GM12878 (cell line): ENCODE measurements at regions not wholly inside any gene's neighbourhood (a gene's known extent, or its start where the extent isn't known, plus 50 kb on each side); places are given as distances from the start of the nearest gene placed in this dataset.

Source experiments
- ATAC-seq: fragments of 200-7000 bp; cut with Tn5 transposase; 3 replicates; pipeline ENCODE4 v1.9.1; 2020; ENCODE audit warnings: mild to moderate bottlenecking, moderate library complexity
- BruUV-seq: library from RNA; stranded (reverse); fragments of 400-500 nt; replicated peaks from 2 replicates; lab custom pipeline; 2021; lab: Mats Ljungman, UMichigan
- CTCF ChIA-PET: fragments of 300-600 bp; sonication (Branson Sonifier 250); formaldehyde crosslinking; extraction: SDS; loops from one replicate; lab custom pipeline; 2021; ENCODE audit warnings: inconsistent platforms; lab: Yijun Ruan, JAX
- POLR2A ChIA-PET: fragments of 350-600 bp; formaldehyde crosslinking; extraction: SDS; loops from one replicate; lab custom pipeline; 2021; ENCODE audit warnings: inconsistent platforms; lab: Charles Lee
- RAD21 ChIA-PET: fragments of 300-600 bp; sonication (Branson Sonifier 250); formaldehyde crosslinking; loops from one replicate; lab custom pipeline; 2023; ENCODE audit warnings: antibody characterized with exemption; ENCODE audit not compliant: unreplicated experiment; lab: Charles Lee
- SMC1A ChIA-PET: fragments of 300-600 bp; sonication (Branson Sonifier 250); formaldehyde crosslinking; loops from one replicate; lab custom pipeline; 2023; ENCODE audit not compliant: unreplicated experiment, uncharacterized antibody; lab: Charles Lee
- DNase-seq: peaks from one replicate; pipeline ENCODE4 v3.0.0-alpha.2; 2011; ENCODE audit warnings: low read depth, low spot score
- FAIRE-seq: peaks from 3 replicates; lab custom pipeline; 2011; peaks lifted over from hg19 to GRCh38; lab: Jason Lieb, UNC
- H2AFZ ChIP-seq: 2 replicates; pipeline ENCODE4 v1.6.0; 2011; ENCODE audit warnings: low read depth, low read length, control low read depth; ENCODE audit not compliant: control insufficient read depth
- H3K27ac ChIP-seq: 2 replicates; pipeline ENCODE4 v1.5.1; 2011; ENCODE audit warnings: control low read depth; ENCODE audit not compliant: control insufficient read depth, insufficient read depth
- H3K27me3 ChIP-seq, 2 experiments: replicated peaks in 1 of 2; 2 replicates each; pipeline versions ENCODE4 v1.6.0 to v1.6.1; 2011; ENCODE audit warnings: low read length in 1 of 2; ENCODE audit not compliant: control insufficient read depth in 2 of 2, insufficient read depth in 2 of 2
- H3K36me3 ChIP-seq, 2 experiments: 2 replicates each; pipeline ENCODE4 v1.5.1; 2011; ENCODE audit warnings: low read length in 1 of 2; ENCODE audit not compliant: control insufficient read depth in 2 of 2, insufficient read depth in 2 of 2
- H3K4me1 ChIP-seq: 2 replicates; pipeline ENCODE4 v1.6.1; 2011; ENCODE audit warnings: mild to moderate bottlenecking, low read length, moderate library complexity, mixed read lengths; ENCODE audit not compliant: control insufficient read depth, insufficient read depth
- H3K4me2 ChIP-seq: 2 replicates; pipeline ENCODE4 v1.6.0; 2011; ENCODE audit warnings: control low read depth; ENCODE audit not compliant: control insufficient read depth, insufficient read depth
- H3K4me3 ChIP-seq: fragments of 200-600 bp; sonication (generic); 2 replicates; pipeline ENCODE4 v1.5.1; 2016
- H3K79me2 ChIP-seq: 2 replicates; pipeline ENCODE4 v1.6.0; 2011; ENCODE audit warnings: low read length; ENCODE audit not compliant: control insufficient read depth, insufficient read depth
- H3K9ac ChIP-seq: 2 replicates; pipeline ENCODE4 v1.8.0; 2011; ENCODE audit warnings: low read length, control low read depth, mixed read lengths; ENCODE audit not compliant: control insufficient read depth, insufficient read depth
- H3K9me3 ChIP-seq: replicated peaks from 3 replicates; pipeline ENCODE4 v1.5.1; 2011; ENCODE audit warnings: mild to moderate bottlenecking, low read length; ENCODE audit not compliant: control insufficient read depth, insufficient read depth
- H4K20me1 ChIP-seq: 2 replicates; pipeline ENCODE4 v1.6.0; 2011; ENCODE audit not compliant: control insufficient read depth, insufficient read depth
- BHLHE40 ChIP-seq, 2 experiments: fragments of 450-650 bp in 1 of 2; IDR thresholded peaks; 2 replicates each; pipeline ENCODE4 v1.6.1; 2011 to 2017; ENCODE audit warnings: low read depth in 2 of 2, borderline replicate concordance in 1 of 2, improper control_type of control experiment in 1 of 2, low read length in 1 of 2, mild to moderate bottlenecking in 1 of 2
- BRCA1 ChIP-seq: IDR thresholded peaks from 2 replicates; pipeline ENCODE4 v1.6.1; 2011; ENCODE audit warnings: low read depth, low read length, improper control_type of control experiment
- FOS ChIP-seq: IDR thresholded peaks from 3 replicates; pipeline ENCODE4 v1.6.1; 2011; ENCODE audit warnings: borderline replicate concordance; ENCODE audit not compliant: insufficient read length; ENCODE audit errors: extremely low read depth
- FOXM1 ChIP-seq: IDR thresholded peaks from 2 replicates; pipeline ENCODE4 v1.6.1; 2012; ENCODE audit warnings: low read depth, mild to moderate bottlenecking, inconsistent platforms, low read length, moderate library complexity
- GABPA ChIP-seq: IDR thresholded peaks from 2 replicates; pipeline ENCODE4 v1.6.1; 2014; ENCODE audit warnings: antibody characterized with exemption, low read depth, mild to moderate bottlenecking, inconsistent platforms
- HDAC2 ChIP-seq: fragments of 200-600 bp; sonication (generic); IDR thresholded peaks from 2 replicates; pipeline ENCODE4 v1.6.1; 2017
- NKRF ChIP-seq: fragments of 450-650 bp; conservative IDR thresholded peaks from 2 replicates; pipeline ENCODE4 v1.6.1; 2017; ENCODE audit warnings: mild to moderate bottlenecking, moderate library complexity
- TCF7 ChIP-seq: IDR thresholded peaks from 2 replicates; pipeline ENCODE4 v1.6.1; 2014; ENCODE audit warnings: antibody characterized with exemption, borderline replicate concordance
- YY1 ChIP-seq: IDR thresholded peaks from 2 replicates; pipeline ENCODE4 v1.6.1; 2011; ENCODE audit warnings: low read depth, mild to moderate bottlenecking, low read length
- ZNF592 ChIP-seq: fragments of 450-650 bp; IDR thresholded peaks from 2 replicates; pipeline ENCODE4 v1.6.1; 2017; ENCODE audit warnings: mild to moderate bottlenecking, moderate library complexity
- WGBS: methylation state at CpG from one replicate; pipeline ENCODE4 v1.1.6; 2016; ENCODE audit warnings: low lambda C conversion rate; ENCODE audit not compliant: insufficient replicate concordance, insufficient coverage; ENCODE audit errors: missing lambda C conversion rate; 5-methylcytosine and 5-hydroxymethylcytosine counted together
- in situ Hi-C: fragments of 300-500 bp; cut with MboI; formaldehyde crosslinking; loops from 9 replicates; pipeline ENCODE4 v1.14.3; 2018; ENCODE audit warnings: mixed read lengths
- intact Hi-C: fragments of 100-400 bp; cut with micrococcal nuclease; formaldehyde crosslinking; loops from one replicate; pipeline ENCODE4 v1.14.2; 2022; ENCODE audit not compliant: unreplicated experiment
- TF ChIP-seq, protein P1 (sequence below): IDR thresholded peaks from 2 replicates; pipeline ENCODE4 v1.6.1; 2012; ENCODE audit warnings: low read length, inconsistent platforms
- TF ChIP-seq, protein P2 (sequence below): IDR thresholded peaks from 2 replicates; pipeline ENCODE4 v1.6.1; 2012; ENCODE audit warnings: low read depth, low read length, improper control_type of control experiment

DNA sequence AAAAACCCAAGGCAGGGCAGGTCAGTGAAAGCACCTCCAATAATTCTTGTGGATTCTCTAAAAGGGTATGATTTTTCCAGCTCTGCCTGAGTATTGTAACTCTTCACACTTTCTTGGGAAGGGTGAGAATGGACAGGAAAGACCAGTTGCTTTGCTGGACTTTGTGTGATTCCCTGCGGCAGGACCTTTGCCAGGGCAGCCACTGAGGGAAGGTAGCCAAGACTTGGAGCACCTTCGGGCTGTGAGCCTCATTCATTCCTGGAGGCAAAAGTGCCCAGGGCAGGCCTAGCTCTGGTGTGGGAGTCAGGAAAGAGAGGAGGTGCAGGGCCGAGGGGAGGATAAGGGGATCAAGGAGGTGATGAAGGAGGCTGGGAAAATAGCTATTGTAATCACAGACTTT, 80.2 kb downstream of the VCPKMT start (continued):
- TF ChIP-seq NKRF = no peak
- TF ChIP-seq HDAC2 = no peak
- no peak for TF ChIP-seq BRCA1
- TF ChIP-seq ZNF592 = no peak

- Histone ChIP-seq H2AFZ (no peak overlapping the region), H4K20me1 (no peaks in the 10 kb centered on the region), H3K36me3 (no peaks in the 10 kb centered on the region), H3K27me3 (no peaks in the 10 kb centered on the region), H3K4me3 (no peak overlapping the region), H3K4me1 (peaks cover 48% of the 10 kb centered on the region), H3K4me2 (no peak overlapping the region), H3K9me3 (no peaks in the 10 kb centered on the region; the same call in 1 of the 3 replicates), H3K9ac (no peak overlapping the region), H3K79me2 (no peaks in the 10 kb centered on the region; the same call in 1 of the 2 replicates), H3K27ac (peak overlapping the region; percentile 96; the same call in 1 of the 2 replicates)
- intact Hi-C loops = no loop called here
- ChIA-PET SMC1A (interaction anchor here (0.6 to 6.0 kb wide), 13 partner anchors 9 to 173 kb away, joined by 3 to 96 read pairs (median 10); no protein-coding TSS in a partner anchor), POLR2A (interaction anchor here (0.6 to 5.8 kb wide), 10 partner anchors 8 to 174 kb away, joined by 3 to 62 read pairs (median 4); no protein-coding TSS in a partner anchor), RAD21 (interaction anchor here (0.8 to 7.2 kb wide), 9 partner anchors 25 to 168 kb away, joined by 3 to 110 read pairs (median 4); no protein-coding TSS in a partner anchor), CTCF (interaction anchor here (0.6 to 6.0 kb wide), 13 partner anchors 10 to 184 kb away, joined by 3 to 68 read pairs (median 9); partner anchors contain the start of gene NEMF)
- in situ Hi-C loops = no loop called here
- ATAC-seq (no peak), FAIRE-seq (no peak), DNase-seq (no peak)
- BruUV-seq = no TSS peak
- 95% methylated on average over 4 of the region's 4 CpGs for WGBS
- TF ChIP-seq BHLHE40 (IDR thresholded peaks at IDR 0.05; ENCODE audit: borderline replicate concordance in 1 of 2, low read depth in 2 of 2, low read length in 1 of 2) (no peak), GABPA (no peak), FOXM1 (no peak), TCF7 (no peak), BRCA1 (no peak), FOS (no peak), HDAC2 (no peak), YY1 (no peak)
- TF ChIP-seq, protein P1, sequence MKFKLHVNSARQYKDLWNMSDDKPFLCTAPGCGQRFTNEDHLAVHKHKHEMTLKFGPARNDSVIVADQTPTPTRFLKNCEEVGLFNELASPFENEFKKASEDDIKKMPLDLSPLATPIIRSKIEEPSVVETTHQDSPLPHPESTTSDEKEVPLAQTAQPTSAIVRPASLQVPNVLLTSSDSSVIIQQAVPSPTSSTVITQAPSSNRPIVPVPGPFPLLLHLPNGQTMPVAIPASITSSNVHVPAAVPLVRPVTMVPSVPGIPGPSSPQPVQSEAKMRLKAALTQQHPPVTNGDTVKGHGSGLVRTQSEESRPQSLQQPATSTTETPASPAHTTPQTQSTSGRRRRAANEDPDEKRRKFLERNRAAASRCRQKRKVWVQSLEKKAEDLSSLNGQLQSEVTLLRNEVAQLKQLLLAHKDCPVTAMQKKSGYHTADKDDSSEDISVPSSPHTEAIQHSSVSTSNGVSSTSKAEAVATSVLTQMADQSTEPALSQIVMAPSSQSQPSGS = no peak
- TF ChIP-seq, protein P2, sequence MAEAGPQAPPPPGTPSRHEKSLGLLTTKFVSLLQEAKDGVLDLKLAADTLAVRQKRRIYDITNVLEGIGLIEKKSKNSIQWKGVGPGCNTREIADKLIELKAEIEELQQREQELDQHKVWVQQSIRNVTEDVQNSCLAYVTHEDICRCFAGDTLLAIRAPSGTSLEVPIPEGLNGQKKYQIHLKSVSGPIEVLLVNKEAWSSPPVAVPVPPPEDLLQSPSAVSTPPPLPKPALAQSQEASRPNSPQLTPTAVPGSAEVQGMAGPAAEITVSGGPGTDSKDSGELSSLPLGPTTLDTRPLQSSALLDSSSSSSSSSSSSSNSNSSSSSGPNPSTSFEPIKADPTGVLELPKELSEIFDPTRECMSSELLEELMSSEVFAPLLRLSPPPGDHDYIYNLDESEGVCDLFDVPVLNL = no peak
Measured at GRCh38 chr14:50036637-50037036, 79.7 kb downstream of the VCPKMT start.
